ENCODE measurements at regions not wholly inside any gene's neighbourhood (a gene's known extent, or its start where the extent isn't known, plus 50 kb on each side); places are given as distances from the start of the nearest gene placed in this dataset.

GRCh38 chr2:101609433-101609832 lies 88.1 kb upstream of the MAP4K4 start:
- TF ChIP-seq CTCF (IDR thresholded peaks at IDR 0.05) (no peak), POLR2A (IDR thresholded peaks at IDR 0.05) (no peak)
